ENCODE measurements at regions not wholly inside any gene's neighbourhood (a gene's known extent, or its start where the extent isn't known, plus 50 kb on each side); places are given as distances from the start of the nearest gene placed in this dataset.
"Not testable (repeated sequence)": the region's sequence is repeated elsewhere in the genome, so short reads cannot be mapped to it uniquely, and the experiment has no call there.

- no peak for DNase-seq (ENCODE audit: low read depth in 3 of 3, low spot score in 2 of 3)
Observed at GRCh38 chr6:4658486-4658885, 117.7 kb upstream of the CDYL start.

- no peak for DNase-seq (ENCODE audit: low read depth in 3 of 3, low spot score in 2 of 3)
Observed at GRCh38 chr6:4656106-4656505, 120.1 kb upstream of the CDYL start.

- DNase-seq (ENCODE audit: low read depth in 3 of 3, low spot score in 2 of 3): no peak
Observed at GRCh38 chr6:4655196-4656025, 120.8 kb upstream of the CDYL start.

- no peak for DNase-seq (ENCODE audit: low read depth in 3 of 3, low spot score in 2 of 3)
Observed at GRCh38 chr6:4653141-4653540, 123.1 kb upstream of the CDYL start.

DNA sequence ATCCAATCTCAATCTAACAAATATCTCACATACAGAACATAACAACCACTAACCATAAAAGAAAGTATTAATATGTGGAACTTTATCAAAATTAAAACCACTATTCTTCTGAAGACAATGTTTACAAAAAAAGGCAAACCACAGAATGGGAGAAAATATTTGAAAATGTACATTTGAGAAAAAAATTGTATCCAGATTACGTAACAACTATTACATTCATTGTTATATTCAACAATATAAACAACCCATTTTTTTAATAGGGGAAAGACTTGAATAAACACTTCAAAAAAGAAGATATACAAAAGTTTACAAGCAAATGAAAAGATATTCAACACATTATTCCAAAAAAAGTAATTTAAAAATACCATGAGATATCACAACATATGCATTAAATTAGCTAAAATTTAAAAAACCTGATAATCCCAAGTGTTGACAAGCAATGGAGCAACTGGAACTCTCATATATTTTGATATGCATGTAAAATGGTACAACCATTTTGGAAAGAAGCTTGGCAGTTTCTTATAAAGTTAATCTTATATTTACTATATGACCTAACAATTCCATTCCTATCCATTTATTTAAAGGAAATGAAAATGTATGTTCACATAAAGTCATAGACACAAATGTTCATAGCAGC lies 124.3 kb upstream of the CDYL start:
- no peak for DNase-seq (ENCODE audit: low read depth in 3 of 3, low spot score in 2 of 3)

- DNase-seq (ENCODE audit: low read depth in 3 of 3, low spot score in 2 of 3): no peak
Observed at GRCh38 chr6:4649728-4650127, 126.5 kb upstream of the CDYL start.

DNA sequence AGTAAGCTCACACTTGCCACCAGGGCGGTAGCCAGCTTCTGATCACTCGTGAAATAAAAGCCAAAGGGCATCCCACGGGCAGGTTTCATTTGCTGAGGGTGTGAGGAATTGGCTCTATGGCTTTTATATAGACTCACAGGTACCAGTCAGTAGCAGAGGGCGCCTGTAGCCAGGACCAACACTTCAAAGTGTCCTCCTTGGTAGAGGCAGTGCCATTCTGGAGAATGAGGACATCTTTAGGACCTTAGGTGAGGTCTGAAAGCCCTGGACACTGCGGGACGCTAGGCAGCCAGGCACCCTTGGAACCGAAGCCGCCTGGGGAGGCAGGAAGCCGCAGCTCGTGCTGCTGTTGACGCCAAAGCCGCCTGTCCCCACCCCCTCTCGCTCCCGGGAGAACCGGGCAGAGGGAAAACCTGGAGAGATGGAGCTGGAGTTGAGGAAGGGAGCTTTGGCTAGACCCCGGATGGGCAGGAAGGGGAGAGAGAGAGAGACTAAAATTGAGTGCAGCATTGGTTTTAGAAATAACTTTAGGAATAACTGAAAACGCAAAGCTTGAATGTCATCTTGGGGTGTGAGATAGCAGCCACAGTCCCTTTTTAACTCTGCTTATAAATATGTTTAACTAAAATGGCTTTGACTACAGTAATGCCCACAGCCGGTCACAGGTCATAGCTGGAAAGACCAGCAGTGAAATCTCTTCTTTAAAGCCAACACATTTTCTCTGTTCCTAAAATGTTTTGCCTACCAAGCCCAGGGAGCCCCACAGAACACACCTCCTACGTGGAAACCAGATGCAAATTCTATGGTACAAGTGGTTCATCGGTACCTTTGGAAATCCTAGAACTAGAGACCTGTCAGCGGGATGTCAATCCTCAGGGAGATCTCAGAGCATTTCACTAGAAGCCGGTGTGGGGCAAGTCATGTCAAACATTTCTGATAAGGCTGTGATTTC lies 128.5 kb upstream of the CDYL start:
- peak; percentile 65 to 77 (median 72) for DNase-seq (ENCODE audit: low read depth in 3 of 3, low spot score in 2 of 3)

DNA sequence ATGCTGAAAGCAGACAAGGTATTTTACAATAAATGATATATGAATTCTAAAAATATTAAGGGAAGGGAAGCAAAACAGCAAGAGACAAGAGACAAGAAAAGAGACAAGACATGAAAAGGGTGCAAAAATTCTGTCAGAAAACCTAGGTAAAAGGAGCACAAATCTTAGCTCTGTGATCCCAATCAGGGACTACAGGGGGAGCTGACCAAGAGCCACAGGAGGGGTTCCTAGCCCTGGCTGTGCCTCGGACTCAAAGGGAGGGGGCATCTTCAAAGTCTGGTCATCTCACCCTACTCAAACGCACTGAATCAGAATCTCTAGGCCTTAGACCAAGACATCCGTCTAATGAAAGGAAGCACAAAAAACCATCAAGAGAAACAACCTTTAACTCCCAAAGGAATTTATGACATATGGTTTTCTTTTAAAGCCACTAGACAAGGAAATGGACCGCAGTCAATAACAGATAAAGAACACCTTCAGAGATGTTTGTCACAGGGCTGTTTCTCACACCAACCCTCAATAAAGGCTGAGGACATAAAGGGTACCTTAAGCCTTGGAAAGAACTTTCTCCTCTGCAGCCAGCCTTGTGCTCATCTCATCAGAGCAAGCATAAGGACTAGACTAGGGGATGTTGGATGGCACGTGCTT lies 130.4 kb upstream of the CDYL start:
- no peak for DNase-seq (ENCODE audit: low read depth in 3 of 3, low spot score in 2 of 3)

DNA sequence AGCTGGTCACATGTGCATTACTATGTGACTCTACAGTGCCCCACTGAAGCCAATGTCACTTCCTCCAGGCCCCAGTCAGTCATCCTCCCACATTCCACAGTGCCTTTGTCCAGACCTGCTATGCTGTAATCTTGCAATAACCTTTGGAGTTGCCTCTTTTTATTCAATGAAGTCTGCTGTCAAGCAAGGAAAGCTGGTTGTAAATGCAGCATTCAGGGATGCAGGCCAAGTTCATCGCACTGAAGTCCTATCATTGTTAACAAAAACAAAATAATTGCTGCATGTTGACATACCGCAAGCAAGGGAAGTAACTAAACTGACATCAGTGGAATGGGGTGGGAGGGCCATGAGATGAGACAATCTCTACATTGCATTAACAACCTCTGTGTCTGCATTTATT lies 131.2 kb upstream of the CDYL start:
- DNase-seq (ENCODE audit: low read depth in 3 of 3, low spot score in 2 of 3): no peak

DNA sequence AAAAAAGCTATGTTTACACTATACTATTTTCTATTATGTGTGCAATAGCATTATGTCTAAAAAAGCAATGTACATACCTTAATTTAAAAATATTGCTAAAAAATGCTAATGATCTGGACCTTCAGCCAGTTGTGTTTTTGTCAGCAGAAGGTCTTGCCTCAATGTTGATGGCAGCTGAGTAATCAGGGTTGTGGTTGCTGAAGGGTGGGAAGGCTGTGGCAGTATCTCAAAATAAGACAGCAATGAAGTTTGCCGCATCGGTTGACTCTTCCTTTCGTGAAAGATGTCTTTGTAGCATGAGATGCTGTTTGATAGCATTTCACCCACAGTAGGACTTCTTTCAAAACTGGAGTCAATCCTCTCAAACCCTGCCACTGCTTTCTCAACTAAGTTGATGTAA lies 134.7 kb upstream of the CDYL start:
- no peak for DNase-seq (ENCODE audit: low read depth in 3 of 3, low spot score in 2 of 3)

GRCh38 chr6:4640139-4640538 lies 136.1 kb upstream of the CDYL start:
- DNase-seq (ENCODE audit: low read depth in 3 of 3, low spot score in 2 of 3): no peak

- no peak for DNase-seq (ENCODE audit: low read depth in 3 of 3, low spot score in 2 of 3)
Observed at GRCh38 chr6:4638641-4639040, 137.6 kb upstream of the CDYL start.

- DNase-seq (ENCODE audit: low read depth in 3 of 3, low spot score in 2 of 3): no peak
Observed at GRCh38 chr6:4637691-4638433, 138.3 kb upstream of the CDYL start.

- no peak for DNase-seq (ENCODE audit: low read depth in 3 of 3, low spot score in 2 of 3)
Observed at GRCh38 chr6:4636881-4637224, 139.4 kb upstream of the CDYL start.

DNA sequence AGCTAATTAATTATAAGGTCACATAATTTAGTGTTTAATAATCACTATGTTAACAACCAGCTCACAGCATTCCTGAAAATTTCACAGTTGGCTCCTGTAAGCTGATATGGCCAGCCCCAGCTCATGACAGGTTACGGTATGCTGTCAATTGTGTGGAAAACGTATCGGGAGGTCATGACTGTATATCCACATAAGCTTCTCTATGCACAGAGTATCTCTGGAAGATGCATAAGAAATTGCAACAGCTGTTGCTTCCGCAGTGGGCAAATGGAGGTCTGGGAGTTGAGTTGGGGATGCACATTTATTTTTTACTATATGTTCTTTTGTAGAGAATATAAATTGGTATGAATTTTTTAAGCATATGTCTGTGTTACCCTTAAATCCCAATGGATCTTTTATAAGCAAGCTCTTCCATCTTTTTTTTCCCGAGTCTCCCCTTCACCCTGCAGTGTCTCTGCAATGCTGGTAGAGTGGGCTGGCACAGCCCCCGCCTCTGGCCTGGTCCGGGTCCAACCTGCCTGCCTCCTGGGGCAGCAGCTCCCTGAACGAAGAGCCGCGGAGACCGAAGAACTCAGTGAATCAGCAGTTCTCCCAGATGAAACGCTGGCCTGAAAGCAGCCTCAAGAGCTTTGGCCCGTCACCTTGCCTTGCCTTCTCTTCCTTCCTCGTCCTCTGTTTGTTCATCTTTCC lies 139.9 kb upstream of the CDYL start:
- DNase-seq (ENCODE audit: low read depth in 3 of 3, low spot score in 2 of 3): no peak

- no peak for DNase-seq (ENCODE audit: low read depth in 3 of 3, low spot score in 2 of 3)
Observed at GRCh38 chr6:4635666-4636065, 140.5 kb upstream of the CDYL start.

GRCh38 chr6:4632421-4632820 lies 143.8 kb upstream of the CDYL start:
- DNase-seq (ENCODE audit: low read depth in 3 of 3, low spot score in 2 of 3): no peak

DNA sequence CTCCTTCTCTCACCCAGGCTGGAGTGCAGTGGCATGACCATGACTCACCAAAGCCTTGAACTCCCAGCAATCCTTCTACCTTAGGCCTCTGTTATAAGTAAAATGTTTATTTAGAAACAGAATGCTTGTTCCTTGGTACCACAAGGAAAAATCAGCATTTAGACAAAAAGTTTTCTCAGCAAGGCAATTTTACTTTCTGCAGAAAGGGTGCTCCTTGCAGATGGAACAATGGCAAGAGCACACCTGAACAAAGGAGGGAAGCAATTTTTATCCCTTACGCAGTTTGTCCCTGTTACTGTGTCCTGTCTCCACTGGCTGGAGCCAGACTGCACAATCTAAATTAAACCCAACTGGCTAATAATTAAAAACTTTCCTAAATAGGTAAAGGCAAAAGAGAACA lies 146.4 kb upstream of the CDYL start:
- not testable (repeated sequence) for DNase-seq (ENCODE audit: low read depth in 3 of 3, low spot score in 2 of 3)

DNA sequence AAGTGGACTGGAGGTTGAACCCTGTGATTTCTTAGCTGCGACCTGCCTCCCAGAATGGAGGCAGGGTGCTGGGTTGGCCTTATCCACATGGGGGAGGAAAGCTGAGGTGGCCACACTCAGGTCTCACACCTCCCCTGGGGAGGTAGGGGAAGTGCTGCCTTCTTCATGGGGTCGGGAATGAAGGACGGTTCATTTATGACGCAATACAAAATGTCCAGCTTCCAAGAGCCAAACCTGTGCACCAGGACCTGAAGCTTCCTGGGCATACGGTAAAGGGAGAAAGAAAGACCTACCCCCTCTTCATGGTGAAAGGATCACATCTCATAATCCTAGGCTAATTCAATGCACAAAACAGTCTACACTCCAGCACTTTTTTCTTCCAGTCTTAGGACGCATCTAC lies 150.6 kb upstream of the CDYL start:
- DNase-seq (ENCODE audit: low read depth in 3 of 3, low spot score in 2 of 3): no peak

DNA sequence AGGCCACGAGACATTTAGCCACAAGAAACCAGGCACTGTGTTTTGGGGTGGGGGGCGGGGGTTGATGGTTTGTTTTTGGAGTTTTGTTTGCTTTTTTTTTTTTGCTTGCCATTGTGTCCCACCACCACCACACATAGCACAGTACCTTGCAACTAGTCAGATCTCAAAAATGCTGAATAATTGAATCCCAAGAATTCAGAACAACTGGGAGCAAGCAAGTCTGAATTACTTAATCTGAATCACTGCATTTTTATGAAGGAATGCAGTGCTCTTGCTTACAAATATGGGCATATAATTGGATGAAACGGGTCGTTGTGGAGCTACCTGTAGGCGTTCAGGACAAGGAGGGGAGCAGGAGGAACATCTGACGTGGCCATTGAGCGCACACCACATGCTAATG lies 151.5 kb upstream of the CDYL start:
- DNase-seq (ENCODE audit: low read depth in 3 of 3, low spot score in 2 of 3): no peak

Data from right renal cortex interstitium (tissue), 3 donors.